HUES6 (cell line): ENCODE measurements at regions not wholly inside any gene's neighbourhood (a gene's known extent, or its start where the extent isn't known, plus 50 kb on each side); places are given as distances from the start of the nearest gene placed in this dataset.
"Not testable (repeated sequence)": the region's sequence is repeated elsewhere in the genome, so short reads cannot be mapped to it uniquely, and the experiment has no call there.

Experiments used
- H3K27ac ChIP-seq: 2 replicates; pipeline ENCODE4 v1.7.0; 2013; ENCODE audit warnings: low read depth, mild to moderate bottlenecking, low read length, inconsistent platforms
- H3K27me3 ChIP-seq: 2 replicates; pipeline ENCODE4 v1.6.1; 2013; ENCODE audit warnings: low read length; ENCODE audit not compliant: control insufficient read depth, insufficient read depth
- H3K36me3 ChIP-seq: 2 replicates; pipeline ENCODE4 v1.6.1; 2013; ENCODE audit warnings: low read length; ENCODE audit not compliant: control insufficient read depth, insufficient read depth
- H3K4me1 ChIP-seq: 2 replicates; pipeline ENCODE4 v1.6.1; 2013; ENCODE audit warnings: low read length; ENCODE audit not compliant: control insufficient read depth, insufficient read depth
- H3K4me3 ChIP-seq: 2 replicates; pipeline ENCODE4 v1.5.1; 2013; ENCODE audit warnings: low read depth, low read length
- H3K9ac ChIP-seq: one replicate; pipeline ENCODE4 v1.6.1; 2013; ENCODE audit warnings: mild to moderate bottlenecking, low read length
- H3K9me3 ChIP-seq: 2 replicates; pipeline ENCODE4 v1.6.1; 2013; ENCODE audit warnings: low read depth, low read length; ENCODE audit not compliant: control insufficient read depth, insufficient read depth

GRCh38 chr2:49343638-49344037, 189.3 kb upstream of the FSHR start:
- Histone ChIP-seq H3K27ac (no peak overlapping the region), H3K9me3 (no peaks in the 10 kb centered on the region), H3K9ac (no peak overlapping the region)

GRCh38 chr2:49342156-49342555, 187.8 kb upstream of the FSHR start:
- no peak overlapping the region for H3K27ac ChIP-seq
- H3K9me3 ChIP-seq: no peaks in the 10 kb centered on the region
- H3K27me3 ChIP-seq: no peaks in the 10 kb centered on the region
- no peak overlapping the region for H3K9ac ChIP-seq
- H3K36me3 ChIP-seq: no peaks in the 10 kb centered on the region
- H3K4me1 ChIP-seq: 0 out of 2 replicates have a peak, but pooled peaks cover 2% of the 10 kb centered on the region
- no peak overlapping the region for H3K4me3 ChIP-seq

More at GRCh38 chr2:49343638-49344037, 189.3 kb upstream of the FSHR start:
- Histone ChIP-seq H3K36me3 (no peaks in the 10 kb centered on the region), H3K27me3 (no peaks in the 10 kb centered on the region), H3K4me3 (no peak overlapping the region), H3K4me1 (0 out of 2 replicates have a peak, but pooled peaks cover 2% of the 10 kb centered on the region)

DNA sequence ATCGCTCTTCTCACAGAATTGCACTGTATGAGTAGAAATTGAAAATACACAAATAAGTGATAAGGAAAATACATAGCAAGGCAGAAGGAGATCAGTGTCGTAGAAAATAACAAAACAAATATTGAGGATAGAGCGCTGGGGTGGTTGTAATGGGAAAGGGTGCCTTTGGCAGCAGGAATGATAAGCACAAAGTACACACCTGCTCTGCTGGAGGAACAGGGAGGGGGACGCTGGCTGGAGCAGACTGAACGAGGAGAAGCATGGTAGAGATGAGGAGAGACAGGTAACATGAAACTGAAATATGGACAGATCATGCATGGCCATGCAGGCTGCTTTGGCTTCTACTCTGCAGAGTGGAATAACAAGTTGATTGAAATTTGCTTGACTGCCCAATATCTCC, 181.2 kb upstream of the FSHR start:
- H3K9me3 ChIP-seq: no peaks in the 10 kb centered on the region
- H3K36me3 ChIP-seq: no peaks in the 10 kb centered on the region
- H3K9ac ChIP-seq: no peak overlapping the region
- H3K4me1 ChIP-seq: 0 out of 2 replicates have a peak, but pooled peaks cover 2% of the 10 kb centered on the region
- no peaks in the 10 kb centered on the region for H3K27me3 ChIP-seq
- H3K27ac ChIP-seq: no peak overlapping the region
- no peak overlapping the region for H3K4me3 ChIP-seq

- Histone ChIP-seq H3K27me3 (no peaks in the 10 kb centered on the region), H3K27ac (no peak overlapping the region), H3K36me3 (no peaks in the 10 kb centered on the region), H3K4me3 (no peak overlapping the region), H3K9ac (no peak overlapping the region), H3K9me3 (no peaks in the 10 kb centered on the region), H3K4me1 (no peaks in the 10 kb centered on the region)
Measured at GRCh38 chr2:49332415-49332814, 178.1 kb upstream of the FSHR start.

GRCh38 chr2:49318531-49318930, 164.2 kb upstream of the FSHR start:
- no peaks in the 10 kb centered on the region for H3K36me3 ChIP-seq
- H3K4me1 ChIP-seq: no peaks in the 10 kb centered on the region
- no peak overlapping the region for H3K27ac ChIP-seq
- H3K27me3 ChIP-seq: no peaks in the 10 kb centered on the region
- no peak overlapping the region for H3K9ac ChIP-seq
- no peaks in the 10 kb centered on the region for H3K9me3 ChIP-seq
- no peak overlapping the region for H3K4me3 ChIP-seq

DNA sequence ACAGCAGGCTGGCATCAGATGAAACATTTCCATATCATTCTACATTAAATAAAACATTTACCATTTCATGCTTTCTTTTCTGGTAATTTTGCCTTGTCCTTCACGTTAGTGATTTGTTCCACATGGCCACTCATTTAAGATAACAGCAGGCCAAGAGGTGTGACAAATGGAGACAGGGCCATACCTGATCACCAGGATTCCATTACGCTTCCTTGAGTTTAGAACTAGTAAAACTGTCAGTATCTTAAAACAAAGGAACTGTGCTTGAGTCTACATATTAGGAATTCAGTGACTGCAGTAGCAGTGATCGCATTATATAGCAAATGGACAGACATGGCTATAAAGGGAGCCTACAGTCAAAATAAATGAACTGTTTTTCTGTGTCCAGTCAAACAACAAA, 155.1 kb upstream of the FSHR start:
- Histone ChIP-seq H3K9me3 (no peaks in the 10 kb centered on the region), H3K27me3 (no peaks in the 10 kb centered on the region), H3K4me3 (no peak overlapping the region), H3K27ac (no peak overlapping the region), H3K9ac (no peak overlapping the region), H3K4me1 (no peaks in the 10 kb centered on the region), H3K36me3 (no peaks in the 10 kb centered on the region)

- H3K4me3 ChIP-seq: no peak overlapping the region
- H3K4me1 ChIP-seq: no peaks in the 10 kb centered on the region
- no peaks in the 10 kb centered on the region for H3K36me3 ChIP-seq
- H3K9me3 ChIP-seq: no peaks in the 10 kb centered on the region
- no peaks in the 10 kb centered on the region for H3K27me3 ChIP-seq
- H3K9ac ChIP-seq: no peak overlapping the region
- H3K27ac ChIP-seq: no peak overlapping the region
Measured at GRCh38 chr2:49306925-49307324, 152.6 kb upstream of the FSHR start.

DNA sequence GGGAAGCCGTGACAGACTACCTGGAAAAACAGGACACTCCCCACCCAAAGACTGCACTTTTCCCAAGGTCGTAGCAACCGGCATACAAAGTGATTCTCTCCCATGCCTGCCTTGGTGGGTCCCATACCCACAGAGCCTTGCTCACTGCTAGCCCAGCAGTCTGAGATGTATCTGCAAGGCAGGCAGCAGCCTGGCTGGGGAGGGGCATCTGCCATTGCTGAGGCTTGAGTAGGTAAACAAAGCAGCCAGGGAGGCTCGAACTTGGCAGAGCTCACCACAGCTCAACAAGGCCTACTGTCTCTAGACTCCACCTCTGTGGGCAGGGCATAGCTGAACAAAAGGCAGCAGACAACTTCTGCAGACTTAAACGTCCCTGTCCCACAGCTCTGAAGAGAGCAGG, 144.4 kb upstream of the FSHR start:
- H3K9me3 ChIP-seq, H3K4me1 ChIP-seq, H3K27ac ChIP-seq, H3K27me3 ChIP-seq, H3K36me3 ChIP-seq, H3K4me3 ChIP-seq, H3K9ac ChIP-seq: not testable (repeated sequence)

DNA sequence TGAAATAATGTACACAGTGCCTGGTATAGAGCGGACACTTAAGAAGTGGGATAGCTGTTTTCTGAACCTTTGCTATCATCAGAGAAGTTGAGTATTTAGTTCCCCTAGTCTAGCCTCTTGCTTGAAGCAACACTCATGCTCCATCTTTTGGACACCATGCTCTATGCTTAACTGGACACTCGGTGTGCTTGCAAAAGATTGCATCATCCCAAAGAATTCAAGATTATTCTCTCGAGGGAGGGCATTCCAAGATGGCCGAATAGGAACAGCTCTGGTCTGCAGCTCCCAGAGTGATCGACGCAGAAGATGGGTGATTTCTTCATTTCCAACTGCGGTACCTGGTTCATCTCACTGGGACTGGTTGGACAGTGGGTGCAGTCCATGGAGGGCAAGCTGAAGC, 143.9 kb upstream of the FSHR start:
- no peaks in the 10 kb centered on the region for H3K36me3 ChIP-seq
- H3K27me3 ChIP-seq: no peaks in the 10 kb centered on the region
- no peak overlapping the region for H3K4me3 ChIP-seq
- no peak overlapping the region for H3K9ac ChIP-seq
- H3K4me1 ChIP-seq: no peaks in the 10 kb centered on the region
- no peaks in the 10 kb centered on the region for H3K9me3 ChIP-seq
- H3K27ac ChIP-seq: no peak overlapping the region

DNA sequence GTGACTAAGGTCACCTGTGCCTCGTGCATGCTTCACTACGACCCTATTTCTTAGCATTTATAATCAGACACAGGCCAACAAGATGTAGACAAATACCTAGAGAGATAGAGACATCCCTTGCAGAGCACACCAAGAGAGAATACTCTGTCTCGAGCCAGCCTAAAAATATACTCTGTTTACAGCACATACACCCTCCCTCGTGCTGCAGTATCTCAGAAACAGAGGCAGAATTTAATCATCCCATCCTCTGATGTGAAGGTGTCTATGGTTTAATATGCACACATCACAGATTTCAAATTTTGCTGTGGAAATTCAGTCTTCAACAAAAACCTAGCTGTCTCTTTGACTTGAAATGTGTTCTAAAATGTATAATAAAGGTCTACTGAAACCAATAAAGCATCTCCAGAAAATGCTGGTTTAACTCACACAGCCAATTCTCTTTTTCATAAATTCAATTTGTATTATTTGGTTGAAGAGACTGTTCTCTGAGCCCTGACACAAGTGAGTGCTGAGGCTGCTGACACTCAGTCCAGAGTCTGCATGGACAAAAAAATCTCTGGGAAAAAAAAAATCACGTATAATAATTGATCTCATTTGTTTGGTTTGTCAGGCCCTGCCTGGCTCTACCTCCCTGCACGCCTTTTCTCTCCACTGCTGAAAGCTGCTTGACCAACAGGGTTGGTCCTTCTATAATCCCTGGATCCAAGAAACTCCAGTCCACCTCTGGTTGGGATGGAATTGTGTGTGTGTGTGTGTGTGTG, 142.0 kb upstream of the FSHR start:
- no peak overlapping the region for H3K4me3 ChIP-seq
- no peaks in the 10 kb centered on the region for H3K9me3 ChIP-seq
- no peak overlapping the region for H3K27ac ChIP-seq
- no peaks in the 10 kb centered on the region for H3K27me3 ChIP-seq
- H3K4me1 ChIP-seq: no peaks in the 10 kb centered on the region
- H3K9ac ChIP-seq: no peak overlapping the region
- H3K36me3 ChIP-seq: no peaks in the 10 kb centered on the region

- Histone ChIP-seq H3K9me3 (no peaks in the 10 kb centered on the region), H3K4me3 (no peak overlapping the region), H3K4me1 (no peaks in the 10 kb centered on the region), H3K9ac (no peak overlapping the region), H3K36me3 (no peaks in the 10 kb centered on the region), H3K27ac (no peak overlapping the region), H3K27me3 (no peaks in the 10 kb centered on the region)
Measured at GRCh38 chr2:49294225-49294624, 139.9 kb upstream of the FSHR start.
